ENCODE measurements at regions not wholly inside any gene's neighbourhood (a gene's known extent, or its start where the extent isn't known, plus 50 kb on each side); places are given as distances from the start of the nearest gene placed in this dataset.

- TF ChIP-seq, protein P1, sequence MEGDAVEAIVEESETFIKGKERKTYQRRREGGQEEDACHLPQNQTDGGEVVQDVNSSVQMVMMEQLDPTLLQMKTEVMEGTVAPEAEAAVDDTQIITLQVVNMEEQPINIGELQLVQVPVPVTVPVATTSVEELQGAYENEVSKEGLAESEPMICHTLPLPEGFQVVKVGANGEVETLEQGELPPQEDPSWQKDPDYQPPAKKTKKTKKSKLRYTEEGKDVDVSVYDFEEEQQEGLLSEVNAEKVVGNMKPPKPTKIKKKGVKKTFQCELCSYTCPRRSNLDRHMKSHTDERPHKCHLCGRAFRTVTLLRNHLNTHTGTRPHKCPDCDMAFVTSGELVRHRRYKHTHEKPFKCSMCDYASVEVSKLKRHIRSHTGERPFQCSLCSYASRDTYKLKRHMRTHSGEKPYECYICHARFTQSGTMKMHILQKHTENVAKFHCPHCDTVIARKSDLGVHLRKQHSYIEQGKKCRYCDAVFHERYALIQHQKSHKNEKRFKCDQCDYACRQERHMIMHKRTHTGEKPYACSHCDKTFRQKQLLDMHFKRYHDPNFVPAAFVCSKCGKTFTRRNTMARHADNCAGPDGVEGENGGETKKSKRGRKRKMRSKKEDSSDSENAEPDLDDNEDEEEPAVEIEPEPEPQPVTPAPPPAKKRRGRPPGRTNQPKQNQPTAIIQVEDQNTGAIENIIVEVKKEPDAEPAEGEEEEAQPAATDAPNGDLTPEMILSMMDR (IDR thresholded peaks at IDR 0.05): no peak
- TF ChIP-seq POLR2AphosphoS5 (IDR thresholded peaks at IDR 0.05; ENCODE audit: low read depth, low read length): no peak
- no peak for TF ChIP-seq SIN3A (IDR thresholded peaks at IDR 0.05; ENCODE audit: borderline replicate concordance, insufficient read depth, low read depth, low read length)
- no peak for TF ChIP-seq REST (IDR thresholded peaks at IDR 0.05; ENCODE audit: insufficient read depth in 1 of 2, low read depth in 2 of 2, low read length in 1 of 2)
- TF ChIP-seq TCF7L2 (IDR thresholded peaks at IDR 0.05; ENCODE audit: low read depth, low read length): no peak
These were observed 394.0 kb upstream of the SLC35B3 start for GRCh38 chr6:8829296-8829695.

Measured in Panc1 (cell line).